IPS DF 6.9 (cell line): ENCODE measurements at regions not wholly inside any gene's neighbourhood (a gene's known extent, or its start where the extent isn't known, plus 50 kb on each side); places are given as distances from the start of the nearest gene placed in this dataset.

Source experiments
- DNase-seq: peaks from one replicate; pipeline ENCODE4 v3.0.0-alpha.2; 2013; ENCODE audit warnings: low read depth, low spot score
- H3K27ac ChIP-seq: one replicate; pipeline ENCODE4 v1.5.1; 2013; ENCODE audit warnings: low read length, control low read depth
- H3K27me3 ChIP-seq: 2 replicates; pipeline ENCODE4 v1.6.1; 2013; ENCODE audit warnings: mild to moderate bottlenecking, low read length; ENCODE audit not compliant: control insufficient read depth, insufficient read depth
- H3K36me3 ChIP-seq: 2 replicates; pipeline ENCODE4 v1.6.1; 2013; ENCODE audit warnings: low read length; ENCODE audit not compliant: control insufficient read depth, insufficient read depth
- H3K4me1 ChIP-seq: 2 replicates; pipeline ENCODE4 v1.6.1; 2013; ENCODE audit warnings: low read length; ENCODE audit not compliant: control insufficient read depth, insufficient read depth
- H3K4me3 ChIP-seq: 2 replicates; pipeline ENCODE4 v1.5.1; 2013; ENCODE audit warnings: mild to moderate bottlenecking, low read length
- H3K9me3 ChIP-seq: 2 replicates; pipeline ENCODE4 v1.6.1; 2013; ENCODE audit warnings: low read length, inconsistent platforms; ENCODE audit not compliant: control insufficient read depth, insufficient read depth
- WGBS: extraction: QIAGEN DNeasy Blood & Tissue Kit; methylation state at CpG from one replicate; pipeline ENCODE4 v1.1.7; 2013; ENCODE audit warnings: mixed read lengths, missing lambda C conversion rate; ENCODE audit not compliant: insufficient read length, insufficient coverage; 5-methylcytosine and 5-hydroxymethylcytosine counted together

DNA sequence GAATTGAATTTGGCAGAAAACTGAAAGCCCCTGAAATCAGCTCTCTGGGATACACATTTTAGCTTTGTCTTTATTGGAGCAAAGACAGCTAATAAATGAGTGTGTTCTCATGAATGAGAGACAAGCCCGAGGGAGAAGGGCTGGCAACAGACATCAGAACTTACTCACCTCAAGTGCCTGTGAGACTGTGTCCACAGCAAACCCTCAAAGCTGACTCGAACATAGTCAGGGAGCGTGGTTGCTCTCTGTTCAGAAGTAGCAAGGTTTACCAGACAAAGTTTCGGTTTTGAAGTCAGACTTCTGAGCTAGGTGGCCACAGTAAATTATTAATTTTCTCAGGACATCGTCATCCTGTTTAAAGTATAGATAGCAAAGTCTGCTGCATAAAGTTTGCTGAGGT lies 207.9 kb downstream of the CMPK2 start:
- WGBS: no CpG with 5 or more reads among the region's 5 CpGs
- DNase-seq: no peak
- no peaks in the 10 kb centered on the region for H3K27me3 ChIP-seq

DNA sequence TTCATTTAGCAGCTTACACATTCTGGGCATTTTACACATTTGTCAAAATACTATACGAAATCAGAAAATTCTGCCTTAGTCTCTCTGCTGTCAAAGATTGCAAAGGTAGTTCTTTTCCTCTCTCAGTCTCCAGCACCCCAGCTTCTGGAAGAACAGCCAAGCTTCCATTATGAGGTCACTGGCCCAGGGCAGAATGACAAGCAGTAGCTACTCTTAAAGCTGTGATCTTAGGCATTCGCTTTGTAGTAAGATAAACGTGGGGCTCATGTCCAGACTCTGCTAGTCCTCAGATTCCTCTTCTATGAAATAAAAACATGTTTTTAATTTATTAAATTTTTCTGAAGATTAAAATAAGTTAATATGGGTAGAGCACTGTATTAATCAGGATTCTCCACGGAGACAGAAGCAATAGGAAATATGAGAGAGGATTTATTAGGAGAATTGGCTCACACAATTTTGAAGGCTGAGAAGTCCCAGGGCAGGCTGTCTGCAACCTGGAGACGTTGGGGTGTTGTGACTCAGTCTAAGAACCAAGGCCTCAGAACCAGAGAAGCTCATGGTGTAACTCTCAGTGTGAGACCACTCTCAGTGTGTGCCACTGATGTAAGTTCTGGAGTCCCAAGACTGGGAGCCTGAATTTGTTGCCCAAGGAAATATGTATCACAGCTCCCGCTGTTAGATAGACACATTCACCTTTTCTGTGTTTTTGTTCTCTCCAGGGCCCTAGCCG lies 201.2 kb downstream of the CMPK2 start:
- no peak for DNase-seq
- H3K4me1 ChIP-seq: no peaks in the 10 kb centered on the region
- no peak overlapping the region for H3K27ac ChIP-seq
- no peak overlapping the region for H3K4me3 ChIP-seq
- no peaks in the 10 kb centered on the region for H3K27me3 ChIP-seq
- no peaks in the 10 kb centered on the region for H3K9me3 ChIP-seq
- H3K36me3 ChIP-seq: no peaks in the 10 kb centered on the region
- no CpG with 5 or more reads among the region's 7 CpGs for WGBS

More for the DNA sequence above, 207.9 kb downstream of the CMPK2 start:
- no peak overlapping the region for H3K27ac ChIP-seq
- no peak overlapping the region for H3K4me3 ChIP-seq
- H3K36me3 ChIP-seq: no peaks in the 10 kb centered on the region
- H3K9me3 ChIP-seq: no peaks in the 10 kb centered on the region
- no peaks in the 10 kb centered on the region for H3K4me1 ChIP-seq

DNA sequence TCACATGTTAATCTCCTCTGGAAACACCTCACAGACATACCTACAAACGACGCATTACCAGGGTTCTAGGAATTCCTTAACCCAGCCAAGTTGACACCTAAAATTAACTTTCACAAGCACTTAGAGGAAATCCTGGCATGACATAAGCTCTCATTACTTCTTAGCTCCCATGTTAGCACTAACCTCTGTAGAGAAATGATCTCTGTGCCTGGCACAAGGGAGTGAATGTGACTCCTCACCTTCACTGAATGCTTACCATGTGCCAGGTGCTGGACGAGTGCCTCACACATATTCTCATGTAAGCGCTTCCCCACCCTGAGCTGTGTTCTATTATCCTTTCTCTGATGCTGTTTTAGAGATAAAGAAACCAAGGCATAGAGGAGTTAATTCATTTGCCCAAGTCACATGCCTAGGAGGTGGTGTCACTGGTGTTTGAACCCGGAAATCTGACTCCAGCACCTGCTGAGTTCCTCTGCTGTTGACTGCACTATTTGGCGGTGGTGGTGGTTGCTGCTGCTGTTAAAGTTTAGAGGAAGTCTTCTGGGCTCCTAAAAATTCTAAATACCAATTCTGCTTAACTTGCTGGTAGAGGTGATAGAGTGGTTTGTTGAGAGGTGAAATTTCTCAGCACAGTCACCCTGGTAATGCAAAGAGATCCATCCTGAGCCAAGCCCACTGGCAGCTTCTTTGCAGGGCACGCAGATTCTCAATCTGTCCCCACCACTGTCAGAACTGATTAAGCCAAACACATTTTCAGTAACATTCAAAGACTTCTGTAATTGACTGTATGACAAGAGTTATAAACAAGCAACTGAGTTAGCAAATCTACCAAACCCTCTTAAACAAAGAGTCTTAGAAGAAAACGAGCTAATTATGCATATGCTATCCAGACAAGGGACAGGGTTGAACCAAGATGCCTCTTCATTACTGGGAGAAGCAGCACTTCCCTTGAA lies 200.3 kb downstream of the CMPK2 start:
- H3K4me3 ChIP-seq: no peak overlapping the region
- H3K27ac ChIP-seq: no peak overlapping the region
- WGBS: no CpG with 5 or more reads among the region's 8 CpGs
- no peaks in the 10 kb centered on the region for H3K27me3 ChIP-seq
- H3K4me1 ChIP-seq: no peaks in the 10 kb centered on the region
- no peaks in the 10 kb centered on the region for H3K36me3 ChIP-seq
- no peak for DNase-seq
- no peaks in the 10 kb centered on the region for H3K9me3 ChIP-seq

DNA sequence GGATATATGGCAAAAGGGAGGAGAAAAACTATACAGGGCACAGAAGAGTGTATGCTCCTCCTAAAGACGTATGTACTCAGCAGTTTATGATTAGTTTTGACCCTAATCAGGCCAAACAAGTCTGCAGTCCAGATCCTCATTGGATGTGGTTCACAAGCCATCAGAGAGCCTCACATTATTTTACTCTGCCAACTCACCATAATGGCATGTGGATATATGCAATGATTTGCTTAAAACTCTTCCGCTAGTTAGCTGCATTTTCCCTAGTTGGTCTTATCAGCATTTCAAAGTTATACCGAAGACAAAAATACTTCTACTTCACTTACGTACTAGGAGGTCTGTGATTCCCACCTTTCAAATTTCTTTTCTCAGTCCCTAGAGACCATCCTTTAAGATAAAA lies 198.4 kb downstream of the CMPK2 start:
- H3K27me3 ChIP-seq: no peaks in the 10 kb centered on the region
- WGBS: no CpG with 5 or more reads among the region's 4 CpGs
- no peak overlapping the region for H3K4me3 ChIP-seq
- no peaks in the 10 kb centered on the region for H3K9me3 ChIP-seq
- H3K27ac ChIP-seq: no peak overlapping the region
- no peaks in the 10 kb centered on the region for H3K4me1 ChIP-seq
- DNase-seq: no peak
- no peaks in the 10 kb centered on the region for H3K36me3 ChIP-seq

DNA sequence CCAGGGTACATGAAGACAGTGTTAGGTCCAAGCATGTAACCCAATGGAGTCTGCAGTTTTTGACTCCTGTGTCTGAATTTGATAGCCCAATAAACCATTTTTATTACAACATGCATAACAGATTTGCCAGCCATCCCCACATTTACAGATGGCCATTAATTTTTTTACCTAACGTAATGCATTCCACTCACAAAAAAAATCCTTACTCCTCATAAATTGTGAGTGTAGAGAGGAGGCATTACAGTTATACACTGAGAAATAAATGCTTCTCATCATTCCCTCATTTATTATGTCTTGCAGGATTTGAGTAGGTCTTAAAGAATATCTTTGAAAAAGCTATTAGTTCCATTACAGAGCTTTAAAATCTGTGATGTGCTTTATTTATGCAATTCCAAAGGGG lies 193.8 kb downstream of the CMPK2 start:
- H3K36me3 ChIP-seq: no peaks in the 10 kb centered on the region
- no peaks in the 10 kb centered on the region for H3K27me3 ChIP-seq
- DNase-seq: no peak
- no peak overlapping the region for H3K27ac ChIP-seq
- H3K4me3 ChIP-seq: no peak overlapping the region
- no peaks in the 10 kb centered on the region for H3K4me1 ChIP-seq
- H3K9me3 ChIP-seq: no peaks in the 10 kb centered on the region
- 100% methylated on average over 1 of the region's 1 CpG for WGBS

DNA sequence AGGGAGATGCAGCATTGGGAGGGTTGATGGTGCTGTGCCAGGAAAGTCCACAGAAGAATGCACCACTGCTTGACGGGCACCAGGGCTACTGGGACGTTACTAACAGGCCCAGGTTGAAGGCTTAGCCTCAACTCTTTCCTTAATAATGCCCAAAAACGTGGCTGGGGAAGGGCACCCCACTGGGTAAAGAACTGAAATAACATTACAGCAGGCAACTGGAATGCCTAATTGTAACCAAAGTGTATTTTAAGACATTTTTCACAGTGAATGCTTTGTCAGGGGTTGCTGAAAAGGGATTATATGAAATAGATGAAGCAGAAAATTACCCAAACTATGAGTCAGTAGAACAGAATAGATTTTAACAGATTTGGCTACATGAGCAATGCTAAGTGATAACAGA lies 191.3 kb downstream of the CMPK2 start:
- Histone ChIP-seq H3K4me1 (no peaks in the 10 kb centered on the region), H3K36me3 (no peaks in the 10 kb centered on the region), H3K27me3 (no peaks in the 10 kb centered on the region), H3K9me3 (no peaks in the 10 kb centered on the region), H3K4me3 (no peak overlapping the region), H3K27ac (no peak overlapping the region)
- no peak for DNase-seq
- WGBS: no CpG with 5 or more reads among the region's 3 CpGs

DNA sequence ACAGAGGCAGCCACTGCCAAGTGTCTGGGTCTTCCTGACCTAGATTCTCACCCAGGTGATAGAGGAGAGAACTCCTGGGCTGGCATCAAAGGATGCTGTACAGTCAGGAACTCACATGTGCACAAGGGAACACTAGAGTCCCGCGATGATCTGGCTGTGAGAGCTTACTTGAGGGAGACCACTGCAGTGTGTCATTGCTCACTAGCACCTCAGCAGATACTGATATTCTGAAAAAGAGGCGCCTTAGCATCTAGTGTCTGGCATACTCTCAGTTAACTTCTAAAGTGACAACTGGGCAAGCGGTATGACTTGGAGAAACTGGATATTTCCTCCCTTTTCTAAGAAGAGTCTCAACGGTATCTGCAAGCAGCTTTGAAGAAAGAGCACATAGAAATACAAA lies 189.9 kb downstream of the CMPK2 start:
- no peaks in the 10 kb centered on the region; the same call in 1 of the 2 replicates for H3K27me3 ChIP-seq
- no peak for DNase-seq
- no peak overlapping the region for H3K27ac ChIP-seq
- H3K36me3 ChIP-seq: no peaks in the 10 kb centered on the region
- no peak overlapping the region for H3K4me3 ChIP-seq
- H3K9me3 ChIP-seq: no peaks in the 10 kb centered on the region
- no peaks in the 10 kb centered on the region; the same call in 1 of the 2 replicates for H3K4me1 ChIP-seq
- no CpG with 5 or more reads among the region's 5 CpGs for WGBS

DNA sequence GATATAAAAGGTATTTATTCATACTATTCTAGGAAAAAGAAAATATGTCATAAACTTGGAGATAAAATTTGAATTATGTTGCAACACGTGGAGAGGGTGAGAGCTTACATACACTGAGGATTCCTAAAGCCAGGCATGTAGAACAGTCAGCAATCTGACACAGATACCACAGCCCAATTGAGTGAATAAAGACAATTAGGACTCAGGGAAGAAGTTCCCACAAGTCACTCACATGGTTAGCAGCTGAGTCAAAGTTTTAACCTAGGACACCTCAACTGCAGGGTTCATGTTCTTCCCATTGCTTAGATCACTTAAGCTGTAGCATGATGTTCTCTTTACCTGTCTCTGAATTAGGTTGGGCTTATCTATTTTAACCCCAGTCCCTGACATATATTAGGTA lies 189.5 kb downstream of the CMPK2 start:
- Histone ChIP-seq H3K27ac (no peak overlapping the region), H3K4me3 (no peak overlapping the region), H3K4me1 (peaks cover 2% of the 10 kb centered on the region; the same call in 1 of the 2 replicates), H3K36me3 (no peaks in the 10 kb centered on the region), H3K9me3 (no peaks in the 10 kb centered on the region), H3K27me3 (no peaks in the 10 kb centered on the region; the same call in 1 of the 2 replicates)
- no peak for DNase-seq
- no CpG with 5 or more reads among the region's 1 CpG for WGBS

DNA sequence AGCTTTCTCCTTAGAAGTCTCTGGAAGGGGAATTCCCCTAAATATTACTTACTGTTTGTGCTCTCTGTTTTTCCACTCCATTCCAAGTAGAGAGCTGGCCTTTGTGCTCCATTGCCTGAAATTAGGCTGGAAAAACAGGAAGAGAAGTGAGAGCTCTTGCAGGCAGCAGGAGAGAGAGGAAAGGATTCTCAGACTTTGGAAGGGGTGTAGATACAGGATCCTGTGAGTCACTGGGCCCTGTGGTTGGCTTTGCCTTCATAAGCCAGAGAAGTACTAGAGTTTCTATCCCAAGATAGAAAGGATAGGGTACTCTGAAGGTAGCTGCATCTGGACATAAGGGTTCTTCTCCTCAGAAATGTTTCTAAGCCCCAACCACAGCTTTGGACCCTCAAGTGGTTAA lies 188.9 kb downstream of the CMPK2 start:
- no peak for DNase-seq
- H3K4me3 ChIP-seq: no peak overlapping the region
- no peaks in the 10 kb centered on the region; the same call in 1 of the 2 replicates for H3K27me3 ChIP-seq
- no peaks in the 10 kb centered on the region for H3K9me3 ChIP-seq
- no peak overlapping the region for H3K27ac ChIP-seq
- no peaks in the 10 kb centered on the region for H3K36me3 ChIP-seq
- H3K4me1 ChIP-seq: peaks cover 5% of the 10 kb centered on the region; the same call in 1 of the 2 replicates

DNA sequence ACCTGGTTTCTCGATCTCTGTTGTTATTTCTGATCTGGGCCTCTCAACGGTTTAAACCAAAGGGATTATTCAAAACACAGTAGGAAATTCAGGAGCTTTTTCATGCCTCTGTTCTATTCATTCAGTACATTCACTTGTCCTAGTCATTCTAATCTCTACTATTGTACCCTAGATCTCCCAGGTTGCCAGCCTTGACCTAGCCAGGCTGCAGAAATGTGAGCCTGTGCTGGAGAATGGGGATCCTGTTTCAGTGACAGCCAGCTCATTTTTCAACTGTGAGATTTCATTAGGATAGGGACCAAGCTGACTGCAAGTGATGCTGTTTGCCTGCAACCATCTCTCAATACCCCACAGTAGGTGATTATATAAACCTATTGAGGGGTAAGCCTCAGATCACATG lies 186.2 kb downstream of the CMPK2 start:
- no peaks in the 10 kb centered on the region for H3K9me3 ChIP-seq
- no peak overlapping the region for H3K4me3 ChIP-seq
- no peak for DNase-seq
- no peak overlapping the region for H3K27ac ChIP-seq
- no peaks in the 10 kb centered on the region for H3K36me3 ChIP-seq
- no CpG with 5 or more reads among the region's 2 CpGs for WGBS
- no peaks in the 10 kb centered on the region; the same call in 1 of the 2 replicates for H3K27me3 ChIP-seq
- peaks cover 5% of the 10 kb centered on the region; the same call in 1 of the 2 replicates for H3K4me1 ChIP-seq
